ENCODE measurements at regions not wholly inside any gene's neighbourhood (a gene's known extent, or its start where the extent isn't known, plus 50 kb on each side); places are given as distances from the start of the nearest gene placed in this dataset.

GRCh38 chr18:25946540-25946939 is 143.9 kb downstream of the SS18 start:
- no peak for TF ChIP-seq SIN3A (IDR thresholded peaks at IDR 0.05; ENCODE audit: low read depth)
- no peak for TF ChIP-seq POLR2AphosphoS5 (IDR thresholded peaks at IDR 0.05; ENCODE audit: low read depth, low read length)
- no peak for TF ChIP-seq EZH2phosphoT487 (IDR thresholded peaks at IDR 0.05; ENCODE audit: borderline replicate concordance)
- no peak for TF ChIP-seq YY1 (IDR thresholded peaks at IDR 0.05; ENCODE audit: extremely low read depth, insufficient replicate concordance, low read depth, low read length)
- TF ChIP-seq, protein P1, sequence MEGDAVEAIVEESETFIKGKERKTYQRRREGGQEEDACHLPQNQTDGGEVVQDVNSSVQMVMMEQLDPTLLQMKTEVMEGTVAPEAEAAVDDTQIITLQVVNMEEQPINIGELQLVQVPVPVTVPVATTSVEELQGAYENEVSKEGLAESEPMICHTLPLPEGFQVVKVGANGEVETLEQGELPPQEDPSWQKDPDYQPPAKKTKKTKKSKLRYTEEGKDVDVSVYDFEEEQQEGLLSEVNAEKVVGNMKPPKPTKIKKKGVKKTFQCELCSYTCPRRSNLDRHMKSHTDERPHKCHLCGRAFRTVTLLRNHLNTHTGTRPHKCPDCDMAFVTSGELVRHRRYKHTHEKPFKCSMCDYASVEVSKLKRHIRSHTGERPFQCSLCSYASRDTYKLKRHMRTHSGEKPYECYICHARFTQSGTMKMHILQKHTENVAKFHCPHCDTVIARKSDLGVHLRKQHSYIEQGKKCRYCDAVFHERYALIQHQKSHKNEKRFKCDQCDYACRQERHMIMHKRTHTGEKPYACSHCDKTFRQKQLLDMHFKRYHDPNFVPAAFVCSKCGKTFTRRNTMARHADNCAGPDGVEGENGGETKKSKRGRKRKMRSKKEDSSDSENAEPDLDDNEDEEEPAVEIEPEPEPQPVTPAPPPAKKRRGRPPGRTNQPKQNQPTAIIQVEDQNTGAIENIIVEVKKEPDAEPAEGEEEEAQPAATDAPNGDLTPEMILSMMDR (IDR thresholded peaks at IDR 0.05 in 2 of 3, conservative IDR thresholded peaks at IDR 0.05 in 1 of 3; ENCODE audit: borderline replicate concordance in 1 of 3, insufficient read depth in 1 of 3, low read depth in 2 of 3, low read length in 2 of 3): no peak
- TF ChIP-seq JUND (IDR thresholded peaks at IDR 0.05): no peak
- no peak for TF ChIP-seq RAD21 (IDR thresholded peaks at IDR 0.05; ENCODE audit: low read depth)
- TF ChIP-seq TCF7L2 (IDR thresholded peaks at IDR 0.05; ENCODE audit: borderline replicate concordance, extremely low read depth, insufficient read depth, insufficient read length): no peak
- TF ChIP-seq SRF (IDR thresholded peaks at IDR 0.05; ENCODE audit: low read depth): no peak
- no peak for TF ChIP-seq REST (IDR thresholded peaks at IDR 0.05; ENCODE audit: low read depth)

All from HCT116 (cell line).